ENCODE measurements at regions not wholly inside any gene's neighbourhood (a gene's known extent, or its start where the extent isn't known, plus 50 kb on each side); places are given as distances from the start of the nearest gene placed in this dataset.

GRCh38 chr11:92276773-92277172 lies 52.2 kb downstream of the FAT3 start:
- Histone ChIP-seq H3K9me3 (no peaks in the 10 kb centered on the region), H3K27ac (no peak overlapping the region), H3K4me1 (no peaks in the 10 kb centered on the region), H3K4me3 (no peak overlapping the region), H3K27me3 (no peaks in the 10 kb centered on the region), H3K36me3 (no peaks in the 10 kb centered on the region)
- WGBS (ENCODE audit: insufficient coverage, low coverage, low lambda C conversion rate, missing lambda C conversion rate): 89% methylated on average over 3 of the region's 3 CpGs
- DNase-seq (no peak), ATAC-seq (no peak)
- TF ChIP-seq CTCF (IDR thresholded peaks at IDR 0.05) (no peak), POLR2A (IDR thresholded peaks at IDR 0.05) (no peak)
- intact Hi-C loops (cut with DNase I): no loop called here

GRCh38 chr11:92277871-92278270 lies 53.3 kb downstream of the FAT3 start:
- Histone ChIP-seq H3K36me3 (no peaks in the 10 kb centered on the region), H3K27ac (no peak overlapping the region), H3K4me1 (no peaks in the 10 kb centered on the region), H3K4me3 (no peak overlapping the region), H3K9me3 (no peaks in the 10 kb centered on the region), H3K27me3 (no peaks in the 10 kb centered on the region)
- WGBS (ENCODE audit: insufficient coverage, low coverage, low lambda C conversion rate, missing lambda C conversion rate): no CpG with 5 or more reads among the region's 1 CpG
- ATAC-seq: no peak
- intact Hi-C loops (cut with DNase I): no loop called here
- TF ChIP-seq CTCF (IDR thresholded peaks at IDR 0.05) (no peak), POLR2A (IDR thresholded peaks at IDR 0.05) (no peak)
- no peak for DNase-seq

- DNase-seq: no peak
- no peak for ATAC-seq
- H3K4me1 ChIP-seq: no peaks in the 10 kb centered on the region
- TF ChIP-seq POLR2A (IDR thresholded peaks at IDR 0.05) (no peak), CTCF (IDR thresholded peaks at IDR 0.05) (no peak)
- intact Hi-C loops (cut with DNase I): no loop called here
- 90% methylated on average over 1 of the region's 1 CpG for WGBS (ENCODE audit: insufficient coverage, low coverage, low lambda C conversion rate, missing lambda C conversion rate)
- no peaks in the 10 kb centered on the region for H3K36me3 ChIP-seq
- H3K27me3 ChIP-seq: no peaks in the 10 kb centered on the region
- no peaks in the 10 kb centered on the region for H3K9me3 ChIP-seq
- no peak overlapping the region for H3K4me3 ChIP-seq
- H3K27ac ChIP-seq: no peak overlapping the region
Measured at GRCh38 chr11:92278791-92279433, 54.3 kb downstream of the FAT3 start.

GRCh38 chr11:92284107-92284506 lies 59.5 kb downstream of the FAT3 start:
- 61% methylated on average over 3 of the region's 3 CpGs for WGBS (ENCODE audit: insufficient coverage, low coverage, low lambda C conversion rate, missing lambda C conversion rate)
- Histone ChIP-seq H3K4me1 (no peaks in the 10 kb centered on the region), H3K27ac (no peak overlapping the region), H3K4me3 (no peak overlapping the region), H3K9me3 (no peaks in the 10 kb centered on the region), H3K36me3 (no peaks in the 10 kb centered on the region), H3K27me3 (no peaks in the 10 kb centered on the region)
- no peak for ATAC-seq
- intact Hi-C loops (cut with DNase I): no loop called here
- no peak for DNase-seq
- TF ChIP-seq CTCF (IDR thresholded peaks at IDR 0.05): no peak
- TF ChIP-seq POLR2A (IDR thresholded peaks at IDR 0.05): no peak

- intact Hi-C loops (cut with DNase I): no loop called here
- Histone ChIP-seq H3K9me3 (no peaks in the 10 kb centered on the region), H3K36me3 (no peaks in the 10 kb centered on the region), H3K27ac (no peak overlapping the region), H3K27me3 (no peaks in the 10 kb centered on the region), H3K4me3 (no peak overlapping the region), H3K4me1 (no peaks in the 10 kb centered on the region)
- DNase-seq: no peak
- 49% methylated on average over 5 of the region's 5 CpGs for WGBS (ENCODE audit: insufficient coverage, low coverage, low lambda C conversion rate, missing lambda C conversion rate)
- TF ChIP-seq CTCF (IDR thresholded peaks at IDR 0.05) (no peak), POLR2A (IDR thresholded peaks at IDR 0.05) (no peak)
- ATAC-seq: no peak
Measured at GRCh38 chr11:92284558-92284957, 59.9 kb downstream of the FAT3 start.
